Vagina (tissue), 2 donors: ENCODE measurements at regions not wholly inside any gene's neighbourhood (a gene's known extent, or its start where the extent isn't known, plus 50 kb on each side); places are given as distances from the start of the nearest gene placed in this dataset.
"Not testable (repeated sequence)": the region's sequence is repeated elsewhere in the genome, so short reads cannot be mapped to it uniquely, and the experiment has no call there.

Experiments used
- CTCF ChIP-seq, 3 experiments: fragments of 450-650 bp in 2 of 3; fragments of 200-600 bp in 1 of 3; sonication (generic) in 1 of 3; IDR thresholded peaks; one replicate each; pipeline ENCODE4 v1.5.1; 2017 to 2019; ENCODE audit warnings: antibody characterized with exemption in 3 of 3, mild to moderate bottlenecking in 2 of 3, moderate library complexity in 2 of 3
- POLR2A ChIP-seq, 2 donors: fragments of 450-650 bp; IDR thresholded peaks; one replicate each; pipeline ENCODE4 v1.6.1; 2017; ENCODE audit warnings: antibody characterized with exemption in 2 of 2, mild to moderate bottlenecking in 2 of 2, moderate library complexity in 2 of 2
- POLR2AphosphoS5 ChIP-seq, 2 donors: sonication (generic); formaldehyde crosslinking; IDR thresholded peaks; one replicate each; pipeline ENCODE4 v1.9.0; 2017; ENCODE audit warnings: antibody characterized with exemption in 2 of 2, mild to moderate bottlenecking in 2 of 2, low read depth in 1 of 2; ENCODE audit not compliant: insufficient read depth in 1 of 2

DNA sequence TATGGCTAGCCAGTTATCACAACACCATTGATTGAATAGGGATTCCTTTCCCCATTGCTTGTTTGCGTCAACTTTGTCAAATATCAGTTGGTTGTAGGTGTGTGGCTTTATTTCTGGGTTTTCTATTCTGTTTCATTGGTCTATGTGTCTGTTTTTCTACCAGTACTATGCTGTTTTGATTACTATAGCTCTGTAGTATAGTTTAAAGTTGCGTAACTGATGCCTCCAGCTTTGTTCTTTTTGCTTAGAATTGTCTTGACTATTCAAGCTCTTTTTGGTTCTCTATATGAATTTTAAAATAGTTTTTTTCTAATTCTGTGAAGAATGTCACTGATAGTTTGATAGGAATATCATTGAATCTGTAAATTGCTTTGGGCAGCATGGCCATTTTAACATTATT lies 194.9 kb upstream of the FN1 start:
- not testable (repeated sequence) for TF ChIP-seq CTCF (IDR thresholded peaks at IDR 0.05); POLR2A (IDR thresholded peaks at IDR 0.05); POLR2AphosphoS5 (IDR thresholded peaks at IDR 0.05; ENCODE audit: insufficient read depth in 1 of 2, low read depth in 1 of 2)
